ENCODE measurements at regions not wholly inside any gene's neighbourhood (a gene's known extent, or its start where the extent isn't known, plus 50 kb on each side); places are given as distances from the start of the nearest gene placed in this dataset.

DNA sequence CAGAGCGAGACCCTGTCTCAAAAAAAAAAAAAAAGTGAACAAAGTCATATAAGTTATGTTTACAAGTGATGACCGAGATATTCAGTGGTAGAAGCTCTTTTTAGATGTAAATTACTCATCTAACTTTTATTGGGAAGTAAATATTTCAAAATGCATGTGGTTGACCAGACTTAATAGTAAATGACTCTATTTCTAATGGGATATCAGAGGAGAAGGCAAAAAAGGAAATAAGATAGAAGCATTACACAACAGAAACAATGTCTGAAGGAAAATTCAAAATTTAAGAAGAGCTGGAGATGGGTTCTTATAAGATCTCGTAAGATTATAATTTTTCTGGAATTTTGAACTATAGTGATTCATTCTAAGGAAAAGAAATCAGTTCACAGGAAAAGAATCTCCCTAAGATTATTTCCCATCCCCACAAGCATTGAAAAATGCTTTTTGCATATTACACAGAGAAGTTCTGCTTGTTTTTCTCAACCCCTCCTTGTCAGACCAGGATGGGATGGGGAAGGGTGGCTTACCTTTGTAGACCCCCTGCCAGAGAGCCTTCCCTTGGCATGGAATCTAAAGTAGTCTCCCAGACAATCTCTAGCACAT is 63.1 kb upstream of the STK38L start:
- DNase-seq: no peak

DNA sequence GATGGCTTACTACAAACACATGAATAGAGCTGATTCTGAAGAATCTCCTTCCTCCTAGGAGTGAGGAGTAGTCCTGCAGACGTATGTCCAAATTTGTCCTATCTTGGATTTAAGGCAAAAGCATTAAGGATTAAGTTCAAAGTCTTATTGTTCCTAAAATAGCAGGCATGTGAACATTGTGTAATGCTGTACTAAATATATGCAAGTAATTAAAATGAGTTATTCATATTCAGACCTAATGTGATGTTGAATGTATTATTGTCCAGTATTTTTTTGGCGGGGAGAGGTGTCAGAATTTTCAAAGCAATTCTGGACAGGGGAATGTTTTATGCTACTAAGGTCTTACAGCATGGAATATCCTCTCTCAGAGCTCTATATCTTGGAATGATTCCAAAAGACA is 60.7 kb upstream of the STK38L start:
- no peak for DNase-seq

DNA sequence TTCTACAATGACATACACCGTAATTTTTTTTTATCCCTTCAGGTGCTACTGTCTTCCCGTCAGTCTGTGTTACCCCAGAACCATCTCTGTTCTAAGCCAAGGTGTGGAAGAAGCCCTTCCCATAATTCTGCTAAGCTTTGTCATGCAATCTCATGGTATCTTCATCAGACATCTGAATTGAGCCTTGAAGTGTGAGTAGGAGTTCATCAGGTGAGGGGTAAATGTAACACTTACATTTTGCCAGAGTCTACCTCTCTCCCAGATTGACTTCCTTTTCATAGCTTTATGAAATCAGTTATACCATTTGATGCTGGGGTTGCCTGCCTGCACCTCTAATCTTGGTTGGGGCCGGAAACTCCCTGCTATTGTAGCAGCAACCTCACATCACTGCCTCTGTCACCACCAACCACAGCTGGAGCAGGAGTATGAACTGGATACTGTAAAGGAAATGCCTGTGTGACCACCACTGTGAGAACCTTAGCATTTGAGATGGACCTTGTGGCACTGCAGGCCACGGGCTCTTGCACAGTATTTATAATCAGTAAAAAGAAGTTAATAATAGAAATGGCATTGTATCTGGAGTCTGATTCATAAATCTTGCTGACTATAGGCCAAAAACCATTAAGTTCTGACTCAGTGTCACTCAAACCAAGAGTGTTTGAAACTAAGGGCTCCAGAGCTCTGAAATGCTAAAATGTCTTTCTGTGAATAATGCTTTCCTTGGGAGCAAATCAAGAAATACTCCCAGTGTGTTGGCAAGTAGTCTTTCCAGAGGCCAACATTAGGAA is 58.7 kb upstream of the STK38L start:
- DNase-seq: peak; percentile 58

DNA sequence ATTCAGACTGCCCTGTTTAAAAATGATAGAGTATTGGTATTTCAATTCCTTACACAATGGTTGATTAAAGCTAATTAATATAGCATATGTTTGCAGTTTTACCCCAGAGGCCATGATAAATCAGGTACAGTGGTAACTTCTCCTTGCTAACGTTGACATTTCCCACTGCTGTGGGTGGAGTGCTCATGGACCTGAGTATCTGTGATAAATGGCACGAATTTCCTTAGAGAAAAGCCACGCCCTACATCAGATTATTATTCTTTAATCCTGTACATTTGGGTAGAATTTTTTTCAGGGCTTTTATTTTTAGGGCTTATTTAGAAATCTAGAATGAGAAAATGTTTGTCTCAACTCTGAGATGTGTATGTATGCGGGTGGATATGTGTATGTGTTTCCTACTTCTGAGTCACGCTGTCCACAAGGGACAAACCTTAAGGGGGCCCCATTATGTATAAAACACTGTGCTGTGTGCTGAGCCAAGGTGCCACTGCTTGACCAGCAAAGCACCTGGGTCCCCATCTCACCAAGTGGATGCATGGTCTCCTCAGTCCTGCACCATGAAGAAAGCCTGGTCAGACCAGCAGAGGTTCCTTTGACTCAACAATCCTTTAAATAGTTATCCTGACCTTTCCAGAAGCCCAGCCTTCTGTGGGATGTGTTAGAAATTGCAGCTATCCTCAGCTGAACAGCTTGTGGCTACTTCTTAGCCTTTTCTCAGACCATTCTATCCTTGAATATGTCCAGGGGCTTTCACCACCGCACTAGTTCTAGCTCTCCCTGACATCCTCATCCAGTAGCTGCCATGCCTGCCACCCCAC is 57.9 kb upstream of the STK38L start:
- no peak for DNase-seq

DNA sequence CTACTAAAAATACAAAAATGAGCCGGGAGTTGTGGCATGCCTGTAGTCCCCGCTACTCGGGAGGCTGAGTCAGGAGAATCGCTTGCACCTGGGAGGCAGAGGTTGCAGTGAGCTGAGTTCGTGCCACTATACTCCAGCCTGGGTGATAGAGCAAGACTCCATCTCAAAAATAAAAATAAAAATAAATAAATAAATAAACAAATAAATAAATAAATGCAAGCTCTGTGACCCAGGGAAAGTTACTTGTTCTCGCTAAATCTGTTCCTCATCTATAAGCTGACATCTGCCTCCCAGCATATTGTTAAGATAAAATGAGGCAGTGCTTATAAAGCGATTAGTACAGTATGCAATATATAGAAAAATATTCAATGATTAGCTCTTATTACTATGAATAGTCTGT is 56.4 kb upstream of the STK38L start:
- no peak for DNase-seq

DNA sequence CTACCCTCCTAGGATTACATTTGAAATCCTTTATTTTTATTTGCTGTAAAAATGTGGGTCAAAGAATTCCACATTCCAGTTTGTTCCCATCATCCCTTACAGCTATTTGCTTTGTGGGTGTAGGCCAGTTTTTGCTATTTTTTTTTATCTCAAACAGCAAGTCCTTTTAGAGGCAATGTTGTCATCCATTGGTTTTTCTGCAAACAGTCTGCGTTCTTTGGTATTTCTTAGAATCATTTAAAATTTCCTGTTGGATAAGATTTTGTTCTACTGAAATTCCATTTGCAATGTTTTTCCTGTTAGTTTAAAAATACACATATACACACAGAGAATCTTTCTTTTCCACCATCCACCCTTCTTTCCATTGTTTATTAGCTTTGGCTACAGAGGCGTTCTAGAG is 53.3 kb upstream of the STK38L start:
- no peak for DNase-seq

DNA sequence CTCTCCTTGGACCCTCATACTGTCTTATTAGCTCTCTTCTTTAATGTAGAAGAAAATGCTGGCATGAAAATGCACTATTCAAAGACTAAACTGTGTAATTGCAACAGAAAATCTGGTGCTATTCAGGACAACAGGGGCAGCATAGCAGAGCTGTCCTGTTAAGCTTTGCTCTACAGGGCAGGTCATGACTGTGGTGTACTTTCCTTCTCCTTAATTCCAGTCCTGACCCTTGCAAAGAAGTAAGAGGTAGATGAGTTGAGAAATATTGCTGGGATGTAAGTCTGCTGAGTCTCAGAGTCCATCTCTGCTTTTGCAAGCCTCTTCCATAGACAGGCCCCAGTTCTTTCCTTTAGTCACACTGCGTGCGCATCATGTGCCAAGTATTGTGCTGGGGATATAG is 52.6 kb upstream of the STK38L start:
- DNase-seq: no peak

DNA sequence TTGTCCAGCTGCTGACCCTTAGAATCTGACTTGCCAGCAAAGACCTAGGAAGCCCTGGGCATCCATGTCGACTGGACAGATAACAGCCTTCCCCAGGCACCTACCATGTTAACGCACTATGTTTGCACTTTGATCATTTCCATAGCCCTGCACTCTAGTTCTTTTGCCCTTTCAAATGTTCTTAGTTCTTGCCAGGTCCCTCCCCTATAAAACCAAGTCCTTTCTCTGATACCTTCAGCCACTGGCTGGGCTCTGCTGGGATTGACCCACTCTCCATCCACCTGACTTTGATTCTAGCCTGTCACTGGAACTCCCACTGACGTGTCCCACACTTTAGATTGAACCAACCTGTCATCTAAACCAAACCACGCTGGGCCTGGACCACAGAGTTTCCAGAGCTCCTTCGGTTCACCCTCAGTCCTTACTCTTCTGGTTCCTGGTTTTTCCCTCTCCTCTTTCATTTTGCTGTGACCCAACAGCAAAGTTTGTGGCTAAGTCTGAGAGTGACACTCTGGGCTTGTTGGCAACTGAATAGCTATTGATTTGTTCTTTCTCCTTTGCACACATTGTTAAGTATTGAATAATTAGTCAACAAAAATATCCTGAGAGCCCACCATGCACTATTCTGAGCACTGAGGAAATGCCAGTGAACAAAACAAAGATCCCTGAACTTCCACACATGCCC is 51.8 kb upstream of the STK38L start:
- DNase-seq: no peak

DNA sequence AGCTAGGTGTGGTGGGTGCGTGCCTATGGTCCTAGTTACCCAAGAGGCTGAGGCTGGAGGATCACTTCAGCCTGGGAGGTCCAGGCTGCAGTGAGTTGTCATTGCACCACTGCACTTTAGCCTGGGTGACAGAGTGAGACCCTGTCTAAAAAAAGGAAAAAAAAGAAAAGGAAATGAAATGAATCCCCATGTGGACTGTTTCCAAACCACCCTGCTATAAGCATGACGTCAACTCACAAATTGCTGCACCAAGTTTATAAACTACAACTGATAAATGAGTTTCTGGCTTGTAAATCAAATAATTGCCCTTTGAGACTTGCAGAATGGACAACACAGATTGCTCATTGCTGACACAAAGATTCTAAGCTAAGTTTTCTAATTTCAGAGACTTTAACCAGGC is 51.0 kb upstream of the STK38L start:
- DNase-seq: no peak

DNA sequence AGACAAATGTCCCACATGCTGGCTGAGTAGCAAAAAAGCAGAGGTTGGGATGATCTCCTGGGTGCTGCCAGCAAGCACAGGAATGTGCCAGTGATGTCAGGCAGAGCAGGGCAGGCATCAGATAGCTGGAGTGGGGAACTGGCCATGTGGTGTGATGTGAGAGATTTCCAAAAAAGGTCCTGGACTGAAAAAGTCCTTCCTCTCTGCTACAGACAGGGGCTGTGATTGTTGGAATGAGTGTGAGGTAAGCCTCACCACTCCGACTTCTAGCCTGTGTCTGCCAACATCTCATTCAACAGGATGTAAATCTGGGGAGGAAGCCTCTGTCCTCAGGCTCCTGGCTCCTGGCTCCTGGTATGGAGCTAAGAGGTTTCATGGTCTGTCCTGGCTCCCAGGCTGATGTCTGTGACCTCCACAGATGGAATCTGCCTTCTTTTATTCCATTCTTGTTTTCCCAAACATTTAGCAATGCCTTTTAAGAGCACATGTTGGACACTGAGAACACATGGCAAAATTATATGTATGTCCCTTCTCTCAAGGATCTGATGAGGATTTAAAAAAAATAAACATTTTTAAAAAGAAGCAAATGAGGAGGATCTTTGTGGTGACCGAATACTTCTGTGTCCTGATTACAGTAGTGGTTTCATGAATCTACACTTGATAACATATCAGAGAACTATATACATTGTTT is 50.1 kb upstream of the STK38L start:
- DNase-seq: peak; percentile 58

Measured in kidney glomerular epithelial cell (primary cell).